ENCODE measurements at regions not wholly inside any gene's neighbourhood (a gene's known extent, or its start where the extent isn't known, plus 50 kb on each side); places are given as distances from the start of the nearest gene placed in this dataset.

GRCh38 chr4:14313757-14314156 lies 686.2 kb upstream of the BOD1L1 start:
- TF ChIP-seq ZNF274 (IDR thresholded peaks at IDR 0.05; ENCODE audit: low read depth, low read length): no peak
- H3K4me3 ChIP-seq (ENCODE audit: low read length): no peak overlapping the region

GRCh38 chr4:14315129-14315528 lies 687.2 kb upstream of the CPEB2 start:
- no peak overlapping the region for H3K4me3 ChIP-seq (ENCODE audit: low read length)
- TF ChIP-seq ZNF274 (IDR thresholded peaks at IDR 0.05; ENCODE audit: low read depth, low read length): no peak

GRCh38 chr4:14317351-14317750 lies 684.9 kb upstream of the CPEB2 start:
- no peak overlapping the region for H3K4me3 ChIP-seq (ENCODE audit: low read length)
- no peak for TF ChIP-seq ZNF274 (IDR thresholded peaks at IDR 0.05; ENCODE audit: low read depth, low read length)

- TF ChIP-seq ZNF274 (IDR thresholded peaks at IDR 0.05; ENCODE audit: low read depth, low read length): no peak
- H3K4me3 ChIP-seq (ENCODE audit: low read length): no peak overlapping the region
Measured at GRCh38 chr4:14318671-14319070, 683.6 kb upstream of the CPEB2 start.

- H3K4me3 ChIP-seq (ENCODE audit: low read length): no peak overlapping the region
- TF ChIP-seq ZNF274 (IDR thresholded peaks at IDR 0.05; ENCODE audit: low read depth, low read length): no peak
Measured at GRCh38 chr4:14321723-14322122, 680.6 kb upstream of the CPEB2 start.

- H3K4me3 ChIP-seq (ENCODE audit: low read length): no peak overlapping the region
- no peak for TF ChIP-seq ZNF274 (IDR thresholded peaks at IDR 0.05; ENCODE audit: low read depth, low read length)
Measured at GRCh38 chr4:14323191-14323590, 679.1 kb upstream of the CPEB2 start.

- no peak for TF ChIP-seq ZNF274 (IDR thresholded peaks at IDR 0.05; ENCODE audit: low read depth, low read length)
- no peak overlapping the region for H3K4me3 ChIP-seq (ENCODE audit: low read length)
Measured at GRCh38 chr4:14329228-14329627, 673.1 kb upstream of the CPEB2 start.

- H3K4me3 ChIP-seq (ENCODE audit: low read length): no peak overlapping the region
- no peak for TF ChIP-seq ZNF274 (IDR thresholded peaks at IDR 0.05; ENCODE audit: low read depth, low read length)
Measured at GRCh38 chr4:14333616-14334015, 668.7 kb upstream of the CPEB2 start.

- H3K4me3 ChIP-seq (ENCODE audit: low read length): no peak overlapping the region
- no peak for TF ChIP-seq ZNF274 (IDR thresholded peaks at IDR 0.05; ENCODE audit: low read depth, low read length)
Measured at GRCh38 chr4:14334166-14334565, 668.1 kb upstream of the CPEB2 start.

GRCh38 chr4:14335872-14336271 lies 666.4 kb upstream of the CPEB2 start:
- no peak for TF ChIP-seq ZNF274 (IDR thresholded peaks at IDR 0.05; ENCODE audit: low read depth, low read length)
- H3K4me3 ChIP-seq (ENCODE audit: low read length): no peak overlapping the region

GRCh38 chr4:14336656-14337055 lies 665.6 kb upstream of the CPEB2 start:
- TF ChIP-seq ZNF274 (IDR thresholded peaks at IDR 0.05; ENCODE audit: low read depth, low read length): no peak

GRCh38 chr4:14337892-14338584 lies 664.2 kb upstream of the CPEB2 start:
- H3K4me3 ChIP-seq (ENCODE audit: low read length): no peak overlapping the region
- no peak for TF ChIP-seq ZNF274 (IDR thresholded peaks at IDR 0.05; ENCODE audit: low read depth, low read length)

More at GRCh38 chr4:14336656-14337055, 665.6 kb upstream of the CPEB2 start:
- H3K4me3 ChIP-seq (ENCODE audit: low read length): no peak overlapping the region

- H3K4me3 ChIP-seq (ENCODE audit: low read length): no peak overlapping the region
- no peak for TF ChIP-seq ZNF274 (IDR thresholded peaks at IDR 0.05; ENCODE audit: low read depth, low read length)
Measured at GRCh38 chr4:14338585-14339265, 663.6 kb upstream of the CPEB2 start.

GRCh38 chr4:14339715-14340114 lies 662.6 kb upstream of the CPEB2 start:
- H3K4me3 ChIP-seq (ENCODE audit: low read length): no peak overlapping the region
- TF ChIP-seq ZNF274 (IDR thresholded peaks at IDR 0.05; ENCODE audit: low read depth, low read length): no peak

GRCh38 chr4:14340321-14340720 lies 662.0 kb upstream of the CPEB2 start:
- TF ChIP-seq ZNF274 (IDR thresholded peaks at IDR 0.05; ENCODE audit: low read depth, low read length): no peak
- H3K4me3 ChIP-seq (ENCODE audit: low read length): no peak overlapping the region

Measured in GM08714 (cell line).